Esophagus (tissue), 2 donors: ENCODE measurements at regions not wholly inside any gene's neighbourhood (a gene's known extent, or its start where the extent isn't known, plus 50 kb on each side); places are given as distances from the start of the nearest gene placed in this dataset.

Experiments
- H3K27ac ChIP-seq, 2 donors: one replicate each; pipeline ENCODE4 v1.5.1; 2013; ENCODE audit warnings: low read depth in 2 of 2, mild to moderate bottlenecking in 2 of 2, inconsistent platforms in 1 of 2, low read length in 1 of 2, moderate library complexity in 1 of 2
- H3K27me3 ChIP-seq, 2 donors: one replicate each; pipeline ENCODE4 v1.6.1; 2013; ENCODE audit warnings: low read length in 2 of 2, control low read depth in 1 of 2, mild to moderate bottlenecking in 1 of 2; ENCODE audit not compliant: insufficient read depth in 2 of 2, control insufficient read depth in 1 of 2
- H3K36me3 ChIP-seq, 2 donors: one replicate each; pipeline ENCODE4 v1.6.1; 2013; ENCODE audit warnings: low read length in 1 of 2; ENCODE audit not compliant: control insufficient read depth in 2 of 2, insufficient read depth in 2 of 2
- H3K4me1 ChIP-seq, 2 donors: one replicate each; pipeline ENCODE4 v1.6.1; 2013; ENCODE audit warnings: low read length in 1 of 2; ENCODE audit not compliant: control insufficient read depth in 2 of 2, insufficient read depth in 2 of 2
- H3K4me3 ChIP-seq, 2 donors: one replicate each; pipeline ENCODE4 v1.5.1; 2013; ENCODE audit warnings: low read length in 2 of 2, mild to moderate bottlenecking in 2 of 2, low read depth in 1 of 2, moderate library complexity in 1 of 2
- H3K9me3 ChIP-seq, 2 donors: one replicate each; pipeline ENCODE4 v1.6.1; 2013; ENCODE audit warnings: mild to moderate bottlenecking in 2 of 2, low read depth in 1 of 2, low read length in 1 of 2, moderate library complexity in 1 of 2; ENCODE audit not compliant: control insufficient read depth in 2 of 2, insufficient read depth in 1 of 2
- WGBS, 2 donors: extraction: QIAGEN DNeasy Blood & Tissue Kit; methylation state at CpG; one replicate each; pipeline ENCODE4 v1.1.7; 2013; 5-methylcytosine and 5-hydroxymethylcytosine counted together
- donor health status: healthy with polysubstance abuse.
- donor health status: Bipolar disorder and iron deficiency.

GRCh38 chr7:67512481-67512880 is 515.8 kb downstream of the TYW1 start:
- no peak overlapping the region for H3K4me3 ChIP-seq
- no peaks in the 10 kb centered on the region for H3K36me3 ChIP-seq
- no peaks in the 10 kb centered on the region for H3K9me3 ChIP-seq
- 40 to 43% methylated on average over 7 of the region's 7 CpGs for WGBS, 2 donors
- no peaks in the 10 kb centered on the region for H3K27me3 ChIP-seq
- no peak overlapping the region for H3K27ac ChIP-seq
- no peaks in the 10 kb centered on the region for H3K4me1 ChIP-seq

GRCh38 chr7:67518580-67518979 is 521.9 kb downstream of the TYW1 start:
- Histone ChIP-seq H3K9me3 (no peaks in the 10 kb centered on the region), H3K27ac (no peak overlapping the region), H3K4me1 (no peaks in the 10 kb centered on the region), H3K27me3 (no peaks in the 10 kb centered on the region), H3K4me3 (no peak overlapping the region), H3K36me3 (no peaks in the 10 kb centered on the region)
- WGBS, 2 donors = 22 to 37% methylated on average over 4 of the region's 4 CpGs

- Histone ChIP-seq H3K4me1 (no peaks in the 10 kb centered on the region), H3K27ac (no peak overlapping the region), H3K4me3 (no peak overlapping the region), H3K27me3 (no peaks in the 10 kb centered on the region), H3K9me3 (no peaks in the 10 kb centered on the region), H3K36me3 (no peaks in the 10 kb centered on the region)
- WGBS, 2 donors = 82% methylated on average over 3 of the region's 3 CpGs
Measured at GRCh38 chr7:67519171-67519570, 522.5 kb downstream of the TYW1 start.

GRCh38 chr7:67522504-67522903 is 525.9 kb downstream of the TYW1 start:
- no peaks in the 10 kb centered on the region for H3K27me3 ChIP-seq
- 84 to 90% methylated on average over 3 of the region's 3 CpGs for WGBS, 2 donors
- H3K9me3 ChIP-seq = no peaks in the 10 kb centered on the region
- H3K4me3 ChIP-seq = no peak overlapping the region
- H3K4me1 ChIP-seq = no peaks in the 10 kb centered on the region
- no peak overlapping the region for H3K27ac ChIP-seq
- H3K36me3 ChIP-seq = no peaks in the 10 kb centered on the region

GRCh38 chr7:67523713-67524112 is 527.1 kb downstream of the TYW1 start:
- 80 to 82% methylated on average over 4 of the region's 4 CpGs for WGBS, 2 donors
- Histone ChIP-seq H3K36me3 (no peaks in the 10 kb centered on the region), H3K4me1 (no peaks in the 10 kb centered on the region), H3K27ac (no peak overlapping the region), H3K4me3 (no peak overlapping the region), H3K9me3 (no peaks in the 10 kb centered on the region), H3K27me3 (no peaks in the 10 kb centered on the region)

GRCh38 chr7:67525588-67525987 is 529.0 kb downstream of the TYW1 start:
- WGBS, 2 donors = 54 to 55% methylated on average over 4 of the region's 4 CpGs
- H3K27ac ChIP-seq = no peak overlapping the region
- H3K4me3 ChIP-seq = no peak overlapping the region
- no peaks in the 10 kb centered on the region for H3K27me3 ChIP-seq
- no peaks in the 10 kb centered on the region for H3K4me1 ChIP-seq
- H3K36me3 ChIP-seq = no peaks in the 10 kb centered on the region
- H3K9me3 ChIP-seq = no peaks in the 10 kb centered on the region

GRCh38 chr7:67535241-67535989 is 538.8 kb downstream of the TYW1 start:
- Histone ChIP-seq H3K27ac (no peak overlapping the region), H3K27me3 (no peaks in the 10 kb centered on the region), H3K36me3 (no peaks in the 10 kb centered on the region), H3K9me3 (no peaks in the 10 kb centered on the region), H3K4me3 (no peak overlapping the region), H3K4me1 (no peaks in the 10 kb centered on the region)
- 82 to 83% methylated on average over 8 of the region's 8 CpGs for whole genome bisulfite sequencing, 2 donors

GRCh38 chr7:67542916-67543315 is 546.3 kb downstream of the TYW1 start:
- Histone ChIP-seq H3K27me3 (no peaks in the 10 kb centered on the region), H3K4me1 (no peaks in the 10 kb centered on the region), H3K9me3 (no peaks in the 10 kb centered on the region), H3K27ac (no peak overlapping the region), H3K4me3 (no peak overlapping the region), H3K36me3 (no peaks in the 10 kb centered on the region)
- WGBS, 2 donors = 88 to 91% methylated on average over 8 of the region's 8 CpGs

GRCh38 chr7:67547183-67547907 is 550.7 kb downstream of the TYW1 start:
- WGBS, 2 donors = 77 to 81% methylated on average over 7 of the region's 7 CpGs

GRCh38 chr7:67549126-67549525 is 552.5 kb downstream of the TYW1 start:
- Histone ChIP-seq H3K4me3 (no peak overlapping the region), H3K27ac (no peak overlapping the region), H3K27me3 (no peaks in the 10 kb centered on the region), H3K9me3 (no peaks in the 10 kb centered on the region), H3K4me1 (no peaks in the 10 kb centered on the region), H3K36me3 (no peaks in the 10 kb centered on the region)
- WGBS, 2 donors = 82 to 90% methylated on average over 3 of the region's 3 CpGs

More at GRCh38 chr7:67547183-67547907, 550.7 kb downstream of the TYW1 start:
- Histone ChIP-seq H3K9me3 (no peaks in the 10 kb centered on the region), H3K27ac (no peak overlapping the region), H3K4me1 (no peaks in the 10 kb centered on the region), H3K36me3 (no peaks in the 10 kb centered on the region), H3K27me3 (no peaks in the 10 kb centered on the region), H3K4me3 (no peak overlapping the region)
